ENCODE measurements at regions not wholly inside any gene's neighbourhood (a gene's known extent, or its start where the extent isn't known, plus 50 kb on each side); places are given as distances from the start of the nearest gene placed in this dataset.

DNA sequence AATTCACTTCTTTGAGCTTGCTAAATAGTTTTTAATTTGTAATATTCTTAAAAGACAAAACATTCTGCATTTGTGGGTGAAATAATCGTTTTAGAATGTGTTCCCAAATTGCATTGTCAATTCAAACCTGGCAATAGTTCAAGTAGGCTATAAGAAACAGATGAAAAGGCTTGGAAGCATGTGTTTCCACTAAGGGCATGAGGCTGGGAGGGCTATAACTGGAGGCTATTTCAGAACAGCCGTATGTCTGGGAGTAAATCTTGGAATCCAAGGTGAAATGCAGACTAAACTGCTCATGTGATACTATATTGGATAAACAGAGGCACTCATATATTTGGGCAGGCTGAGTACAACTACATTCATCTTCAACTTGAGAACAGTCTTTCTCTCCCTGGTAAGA lies 117.4 kb upstream of the GRPR start:
- H3K4me2 ChIP-seq (ENCODE audit: low read depth, low read length, poor library complexity, severe bottlenecking): no peak overlapping the region
- no peak for DNase-seq
- no peaks in the 10 kb centered on the region for H3K27me3 ChIP-seq (ENCODE audit: low read length)
- H3K4me3 ChIP-seq (ENCODE audit: low read length): no peak overlapping the region
- no peak overlapping the region for H3K9ac ChIP-seq (ENCODE audit: low read length)
- no peaks in the 10 kb centered on the region for H3K9me2 ChIP-seq (replicated peaks; ENCODE audit: insufficient read depth, low read length)
- no peaks in the 10 kb centered on the region for H3K36me3 ChIP-seq (ENCODE audit: insufficient read depth, low read length)
- H4K20me1 ChIP-seq (ENCODE audit: insufficient read depth, low read depth, low read length): no peaks in the 10 kb centered on the region
- no peaks in the 10 kb centered on the region for H3K9me3 ChIP-seq (ENCODE audit: low read length)
- H3K27ac ChIP-seq (ENCODE audit: low read length): no peak overlapping the region
- H3K4me1 ChIP-seq (ENCODE audit: low read length): no peaks in the 10 kb centered on the region
- H2AFZ ChIP-seq (ENCODE audit: low read length): no peak overlapping the region
- H3K79me2 ChIP-seq (ENCODE audit: low read length): no peaks in the 10 kb centered on the region

GRCh38 chrX:16002185-16002584 lies 121.2 kb upstream of the GRPR start:
- Histone ChIP-seq H3K27me3 (ENCODE audit: low read length) (no peaks in the 10 kb centered on the region), H3K79me2 (ENCODE audit: low read length) (no peaks in the 10 kb centered on the region), H3K4me2 (ENCODE audit: low read depth, low read length, poor library complexity, severe bottlenecking) (no peak overlapping the region), H3K9me2 (replicated peaks; ENCODE audit: insufficient read depth, low read length) (no peaks in the 10 kb centered on the region), H3K36me3 (ENCODE audit: insufficient read depth, low read length) (no peaks in the 10 kb centered on the region), H3K4me3 (ENCODE audit: low read length) (no peak overlapping the region), H3K4me1 (ENCODE audit: low read length) (peaks cover 7% of the 10 kb centered on the region; the same call in 1 of the 2 replicates), H3K27ac (ENCODE audit: low read length) (no peak overlapping the region), H2AFZ (ENCODE audit: low read length) (no peak overlapping the region), H3K9me3 (ENCODE audit: low read length) (no peaks in the 10 kb centered on the region), H3K9ac (ENCODE audit: low read length) (no peak overlapping the region), H4K20me1 (ENCODE audit: insufficient read depth, low read depth, low read length) (no peaks in the 10 kb centered on the region)
- no peak for DNase-seq

DNA sequence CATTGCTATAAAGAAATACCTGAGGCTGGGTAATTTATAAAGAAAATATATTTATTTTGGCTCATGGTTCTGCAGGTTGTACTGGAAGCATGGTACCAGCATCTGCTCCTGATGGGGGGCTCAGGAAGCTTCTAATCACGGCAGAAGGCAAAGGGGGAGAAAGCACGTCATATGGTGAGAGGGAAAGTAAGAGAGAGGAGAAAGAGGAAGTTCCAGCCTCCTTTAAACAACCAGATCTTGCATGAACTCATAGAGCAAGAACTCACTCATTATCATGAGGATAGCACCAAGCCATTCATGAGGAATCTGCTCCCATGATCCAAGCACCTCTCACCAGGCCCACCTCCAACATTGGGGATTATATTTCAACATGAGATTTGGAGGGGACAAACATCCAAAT lies 125.0 kb upstream of the GRPR start:
- Histone ChIP-seq H3K4me2 (ENCODE audit: low read depth, low read length, poor library complexity, severe bottlenecking) (peak overlapping the region; percentile 12), H2AFZ (ENCODE audit: low read length) (no peak overlapping the region)

DNA sequence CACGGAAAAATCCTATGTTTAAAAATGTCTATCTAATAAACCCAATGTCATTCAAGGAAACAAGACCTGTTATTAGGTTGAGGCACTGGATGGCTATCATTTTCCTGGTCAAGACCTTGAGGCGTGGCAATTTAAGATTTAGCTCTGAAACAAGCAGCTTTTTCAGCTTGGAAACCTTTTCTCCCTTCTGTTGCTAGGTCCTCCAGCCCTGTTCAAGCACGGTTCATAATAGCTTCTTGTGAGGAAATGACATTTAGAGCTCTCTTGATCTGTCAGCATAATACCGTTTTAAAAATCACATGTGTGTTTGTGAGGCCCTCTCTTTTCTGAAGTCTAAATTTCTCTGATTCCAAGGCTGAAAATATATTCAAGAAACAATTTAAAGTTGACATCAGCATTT lies 133.6 kb upstream of the GRPR start:
- Histone ChIP-seq H3K4me3 (ENCODE audit: low read length) (peak overlapping the region; percentile 48), H2AFZ (ENCODE audit: low read length) (peak overlapping the region; percentile 12; the same call in 1 of the 2 replicates), H4K20me1 (ENCODE audit: insufficient read depth, low read depth, low read length) (no peaks in the 10 kb centered on the region), H3K36me3 (ENCODE audit: insufficient read depth, low read length) (no peaks in the 10 kb centered on the region), H3K27ac (ENCODE audit: low read length) (peak overlapping the region; percentile 62), H3K4me2 (ENCODE audit: low read depth, low read length, poor library complexity, severe bottlenecking) (peak overlapping the region; percentile 73), H3K4me1 (ENCODE audit: low read length) (peaks cover 30% of the 10 kb centered on the region), H3K9me3 (ENCODE audit: low read length) (no peaks in the 10 kb centered on the region), H3K27me3 (ENCODE audit: low read length) (0 out of 2 replicates have a peak, but pooled peaks cover 3% of the 10 kb centered on the region), H3K79me2 (ENCODE audit: low read length) (no peaks in the 10 kb centered on the region), H3K9ac (ENCODE audit: low read length) (peak overlapping the region; percentile 23; the same call in 1 of the 2 replicates), H3K9me2 (replicated peaks; ENCODE audit: insufficient read depth, low read length) (no peaks in the 10 kb centered on the region)
- peak; percentile 68 for DNase-seq

More for the DNA sequence above, 125.0 kb upstream of the GRPR start:
- Histone ChIP-seq H4K20me1 (ENCODE audit: insufficient read depth, low read depth, low read length) (no peaks in the 10 kb centered on the region), H3K36me3 (ENCODE audit: insufficient read depth, low read length) (no peaks in the 10 kb centered on the region), H3K9ac (ENCODE audit: low read length) (no peak overlapping the region), H3K27me3 (ENCODE audit: low read length) (0 out of 2 replicates have a peak, but pooled peaks cover 5% of the 10 kb centered on the region), H3K4me3 (ENCODE audit: low read length) (no peak overlapping the region), H3K4me1 (ENCODE audit: low read length) (peaks cover 7% of the 10 kb centered on the region; the same call in 1 of the 2 replicates), H3K9me3 (ENCODE audit: low read length) (no peaks in the 10 kb centered on the region), H3K79me2 (ENCODE audit: low read length) (no peaks in the 10 kb centered on the region), H3K27ac (ENCODE audit: low read length) (no peak overlapping the region), H3K9me2 (replicated peaks; ENCODE audit: insufficient read depth, low read length) (no peaks in the 10 kb centered on the region)
- DNase-seq: no peak

DNA sequence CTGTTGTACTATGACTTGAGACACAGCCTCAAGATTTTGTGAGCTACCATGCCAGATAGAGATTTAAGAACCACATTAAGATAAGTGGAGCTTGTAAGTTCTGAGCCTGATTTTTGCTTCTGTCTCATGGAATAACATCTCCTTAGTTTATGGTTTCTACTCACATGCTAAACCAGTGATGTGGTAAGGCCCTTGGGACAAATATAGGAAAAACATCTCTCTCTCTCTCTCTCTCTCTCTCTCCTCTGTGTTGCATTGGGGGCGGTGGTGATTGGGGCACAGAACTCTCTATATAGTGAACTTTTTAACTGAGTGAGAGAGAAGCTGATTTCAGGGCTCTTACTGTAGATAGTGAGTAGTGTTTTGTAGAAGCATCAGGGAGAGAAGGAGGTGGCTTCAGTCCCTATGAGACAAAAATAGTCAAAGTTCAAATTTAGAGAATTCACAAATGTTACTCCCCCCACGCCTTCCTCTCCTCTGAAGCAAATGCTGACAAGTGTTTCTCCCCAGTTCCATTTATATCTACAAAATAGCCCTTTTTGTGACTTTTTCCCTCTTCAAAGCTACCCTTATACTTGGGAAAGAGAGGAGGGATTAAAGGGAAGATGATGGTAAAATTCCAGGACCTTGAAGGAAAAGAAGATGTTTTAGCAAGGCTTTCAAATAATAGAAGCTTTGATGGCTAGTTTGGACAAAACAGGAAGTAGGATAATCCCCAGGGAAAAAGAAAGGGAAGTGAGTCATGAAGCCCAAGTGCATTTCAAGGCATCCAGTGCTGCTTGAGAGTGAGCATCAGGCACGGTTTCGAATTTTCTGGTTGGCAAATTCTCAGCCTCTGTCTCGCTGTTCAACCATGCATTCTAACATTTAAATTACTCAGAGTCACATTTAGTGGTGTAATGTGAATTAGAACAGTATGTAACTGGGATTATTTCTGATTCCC lies 134.3 kb upstream of the AP1S2 start:
- DNase-seq: peak; percentile 95
- Histone ChIP-seq H4K20me1 (ENCODE audit: insufficient read depth, low read depth, low read length) (no peaks in the 10 kb centered on the region), H2AFZ (ENCODE audit: low read length) (peak overlapping the region; percentile 12; the same call in 1 of the 2 replicates), H3K4me1 (ENCODE audit: low read length) (peaks cover 30% of the 10 kb centered on the region), H3K79me2 (ENCODE audit: low read length) (no peaks in the 10 kb centered on the region), H3K27ac (ENCODE audit: low read length) (peak overlapping the region; percentile 62), H3K9ac (ENCODE audit: low read length) (0 out of 2 replicates have a peak overlapping the region, but pooled peaks have one; percentile 23), H3K4me3 (ENCODE audit: low read length) (peak overlapping the region; percentile 48), H3K27me3 (ENCODE audit: low read length) (no peaks in the 10 kb centered on the region), H3K36me3 (ENCODE audit: insufficient read depth, low read length) (no peaks in the 10 kb centered on the region), H3K9me3 (ENCODE audit: low read length) (no peaks in the 10 kb centered on the region), H3K9me2 (replicated peaks; ENCODE audit: insufficient read depth, low read length) (no peaks in the 10 kb centered on the region), H3K4me2 (ENCODE audit: low read depth, low read length, poor library complexity, severe bottlenecking) (peak overlapping the region; percentile 73)

GRCh38 chrX:15985937-15986336 lies 131.3 kb upstream of the AP1S2 start:
- H4K20me1 ChIP-seq (ENCODE audit: insufficient read depth, low read depth, low read length): no peaks in the 10 kb centered on the region
- H3K9ac ChIP-seq (ENCODE audit: low read length): no peak overlapping the region
- no peak overlapping the region for H3K4me3 ChIP-seq (ENCODE audit: low read length)
- H3K27ac ChIP-seq (ENCODE audit: low read length): no peak overlapping the region
- H3K9me3 ChIP-seq (ENCODE audit: low read length): no peaks in the 10 kb centered on the region
- no peaks in the 10 kb centered on the region for H3K9me2 ChIP-seq (replicated peaks; ENCODE audit: insufficient read depth, low read length)
- no peaks in the 10 kb centered on the region for H3K36me3 ChIP-seq (ENCODE audit: insufficient read depth, low read length)
- H3K4me2 ChIP-seq (ENCODE audit: low read depth, low read length, poor library complexity, severe bottlenecking): no peak overlapping the region
- H3K27me3 ChIP-seq (ENCODE audit: low read length): no peaks in the 10 kb centered on the region
- no peaks in the 10 kb centered on the region for H3K79me2 ChIP-seq (ENCODE audit: low read length)
- no peak overlapping the region for H2AFZ ChIP-seq (ENCODE audit: low read length)
- H3K4me1 ChIP-seq (ENCODE audit: low read length): peaks cover 30% of the 10 kb centered on the region
- no peak for DNase-seq

- Histone ChIP-seq H3K9me2 (replicated peaks; ENCODE audit: insufficient read depth, low read length) (no peaks in the 10 kb centered on the region), H3K36me3 (ENCODE audit: insufficient read depth, low read length) (no peaks in the 10 kb centered on the region), H3K9me3 (ENCODE audit: low read length) (no peaks in the 10 kb centered on the region), H2AFZ (ENCODE audit: low read length) (no peak overlapping the region), H3K79me2 (ENCODE audit: low read length) (no peaks in the 10 kb centered on the region), H3K4me1 (ENCODE audit: low read length) (peaks cover under 1% of the 10 kb centered on the region; the same call in 1 of the 2 replicates), H3K4me3 (ENCODE audit: low read length) (no peak overlapping the region), H3K9ac (ENCODE audit: low read length) (no peak overlapping the region), H3K27ac (ENCODE audit: low read length) (no peak overlapping the region), H3K4me2 (ENCODE audit: low read depth, low read length, poor library complexity, severe bottlenecking) (no peak overlapping the region), H4K20me1 (ENCODE audit: insufficient read depth, low read depth, low read length) (no peaks in the 10 kb centered on the region), H3K27me3 (ENCODE audit: low read length) (no peaks in the 10 kb centered on the region)
- no peak for DNase-seq
These were observed 128.4 kb upstream of the AP1S2 start for GRCh38 chrX:15983034-15983433.

DNA sequence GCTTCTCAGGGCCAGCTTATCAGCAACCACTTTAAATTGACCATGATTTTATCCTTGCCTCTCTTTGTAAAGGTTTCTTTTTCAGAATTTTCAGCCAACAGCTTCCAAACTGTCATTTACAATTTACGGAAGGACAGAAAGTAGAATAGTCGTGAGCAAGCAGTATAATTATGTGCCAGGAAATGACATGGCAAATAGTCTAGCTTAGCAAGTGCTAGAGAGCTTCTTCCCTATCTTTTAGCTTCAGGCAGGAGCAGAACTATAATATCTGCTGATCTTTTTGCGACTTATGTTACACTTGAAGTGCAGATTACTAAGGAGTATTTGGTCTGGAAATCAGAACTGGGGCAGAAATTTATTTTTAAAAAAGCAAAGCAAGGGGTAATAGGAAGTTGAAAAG lies 123.0 kb upstream of the AP1S2 start:
- Histone ChIP-seq H3K4me2 (ENCODE audit: low read depth, low read length, poor library complexity, severe bottlenecking) (no peak overlapping the region), H3K27ac (ENCODE audit: low read length) (no peak overlapping the region), H3K79me2 (ENCODE audit: low read length) (no peaks in the 10 kb centered on the region), H3K27me3 (ENCODE audit: low read length) (no peaks in the 10 kb centered on the region), H4K20me1 (ENCODE audit: insufficient read depth, low read depth, low read length) (no peaks in the 10 kb centered on the region), H3K4me1 (ENCODE audit: low read length) (no peaks in the 10 kb centered on the region; the same call in 1 of the 2 replicates), H2AFZ (ENCODE audit: low read length) (no peak overlapping the region), H3K36me3 (ENCODE audit: insufficient read depth, low read length) (no peaks in the 10 kb centered on the region), H3K9me3 (ENCODE audit: low read length) (no peaks in the 10 kb centered on the region), H3K9me2 (replicated peaks; ENCODE audit: insufficient read depth, low read length) (no peaks in the 10 kb centered on the region), H3K9ac (ENCODE audit: low read length) (no peak overlapping the region), H3K4me3 (ENCODE audit: low read length) (no peak overlapping the region)
- DNase-seq: no peak
